HG03469 (cell line): ENCODE measurements at regions not wholly inside any gene's neighbourhood (a gene's known extent, or its start where the extent isn't known, plus 50 kb on each side); places are given as distances from the start of the nearest gene placed in this dataset.
"Not testable (repeated sequence)": the region's sequence is repeated elsewhere in the genome, so short reads cannot be mapped to it uniquely, and the experiment has no call there.

ENCODE experiments used
- ATAC-seq: cut with Tn5 transposase; IDR thresholded peaks from one replicate; pipeline ENCODE4 v1.9.1; 2021; ENCODE audit warnings: mild to moderate bottlenecking, moderate library complexity, moderate number of reproducible peaks; ENCODE audit not compliant: unreplicated experiment

DNA sequence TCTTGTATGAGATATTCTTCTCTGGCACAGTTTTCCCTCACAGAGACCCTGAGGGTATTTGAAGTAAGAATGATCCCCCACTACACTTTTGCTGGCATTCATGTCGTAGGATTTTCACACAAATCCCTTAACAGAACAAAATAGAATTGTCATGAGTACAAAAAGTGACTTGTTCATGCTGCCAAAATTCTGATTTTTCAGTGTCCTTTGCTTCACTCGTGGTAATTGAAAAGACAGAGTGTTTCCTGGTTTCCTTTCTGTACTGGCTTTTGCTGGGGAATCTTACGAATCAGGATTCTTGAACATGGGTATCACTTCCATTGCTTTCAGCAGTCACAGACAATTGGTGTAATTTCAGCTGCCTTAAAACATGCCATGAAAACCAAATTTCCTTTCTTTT lies 756.3 kb downstream of the REEP3 start:
- ATAC-seq, result no peak

DNA sequence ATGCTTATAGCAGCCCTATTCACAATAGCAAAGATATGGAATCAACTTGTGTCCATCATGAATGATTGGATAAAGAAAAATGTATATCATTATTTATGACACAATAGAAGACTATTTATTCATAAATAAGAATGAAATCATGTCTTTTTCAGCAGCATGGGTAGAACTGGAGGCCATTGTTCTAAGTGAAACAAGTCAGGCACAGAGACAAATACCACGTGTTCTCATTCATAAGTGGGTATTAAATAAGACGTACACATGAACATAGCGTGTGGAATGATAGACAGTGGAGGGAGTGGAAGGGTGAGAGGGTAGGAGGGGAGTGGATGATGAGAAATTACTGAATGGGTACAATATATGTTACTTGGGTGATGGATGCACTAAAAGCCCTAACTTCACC lies 762.4 kb downstream of the REEP3 start:
- ATAC-seq, result no peak

DNA sequence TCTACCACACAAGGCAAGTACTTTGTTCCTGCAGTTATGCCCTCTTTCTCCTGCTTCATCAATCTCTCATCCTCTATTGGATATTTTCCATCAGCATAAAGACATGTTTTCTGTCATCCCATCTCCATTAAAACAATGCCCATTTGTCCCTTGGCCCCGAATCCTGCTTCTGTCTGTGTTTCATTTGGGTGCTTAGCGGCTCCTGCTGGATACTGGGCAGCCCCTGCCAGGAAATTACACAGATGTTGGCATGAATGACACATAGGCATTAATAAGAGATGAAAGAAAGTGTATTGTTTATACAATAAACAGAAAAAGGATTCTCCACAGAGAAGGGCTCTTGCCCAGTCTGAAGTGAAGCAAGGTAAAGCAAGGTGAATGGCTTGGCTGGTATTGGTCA lies 765.3 kb downstream of the REEP3 start:
- no peak for ATAC-seq

DNA sequence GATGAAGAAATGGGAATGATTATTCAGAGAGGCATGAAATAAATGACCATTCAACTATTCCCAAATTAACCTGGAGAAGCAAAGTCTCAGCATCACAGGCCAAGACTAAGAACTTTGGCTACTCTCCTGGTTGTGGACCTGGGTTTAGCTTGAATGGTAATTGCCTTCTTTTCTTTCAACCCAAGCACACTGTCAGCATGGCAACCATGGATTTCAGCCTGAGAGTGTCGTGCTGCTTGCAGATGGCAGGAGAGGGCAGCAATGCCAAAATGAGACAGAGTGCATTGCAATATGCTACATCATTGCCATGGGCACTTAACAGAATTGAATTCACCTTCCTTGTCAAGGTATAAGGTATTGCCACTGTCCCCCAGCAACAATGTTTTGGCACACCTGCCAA lies 767.2 kb downstream of the REEP3 start:
- no peak for ATAC-seq

DNA sequence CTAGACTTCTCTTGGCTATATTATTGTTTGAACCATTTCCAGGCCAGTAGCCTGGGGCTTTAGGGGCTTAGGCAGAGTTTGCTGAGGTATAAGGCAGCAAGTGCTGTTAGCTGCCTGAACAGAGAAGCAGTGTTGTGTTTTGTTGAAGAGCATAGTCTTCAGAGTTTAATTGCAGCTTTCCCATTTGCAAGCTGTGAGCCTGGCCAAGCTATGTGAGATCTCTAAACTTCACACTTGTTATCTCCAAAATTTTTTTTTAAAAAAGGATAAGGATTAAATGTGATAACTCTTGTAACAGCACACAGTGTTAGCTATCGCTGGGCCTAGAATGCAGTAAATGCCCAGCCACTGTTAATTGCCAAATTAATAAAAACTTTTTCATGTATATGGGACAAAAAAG lies 782.4 kb downstream of the REEP3 start:
- ATAC-seq, result no peak

DNA sequence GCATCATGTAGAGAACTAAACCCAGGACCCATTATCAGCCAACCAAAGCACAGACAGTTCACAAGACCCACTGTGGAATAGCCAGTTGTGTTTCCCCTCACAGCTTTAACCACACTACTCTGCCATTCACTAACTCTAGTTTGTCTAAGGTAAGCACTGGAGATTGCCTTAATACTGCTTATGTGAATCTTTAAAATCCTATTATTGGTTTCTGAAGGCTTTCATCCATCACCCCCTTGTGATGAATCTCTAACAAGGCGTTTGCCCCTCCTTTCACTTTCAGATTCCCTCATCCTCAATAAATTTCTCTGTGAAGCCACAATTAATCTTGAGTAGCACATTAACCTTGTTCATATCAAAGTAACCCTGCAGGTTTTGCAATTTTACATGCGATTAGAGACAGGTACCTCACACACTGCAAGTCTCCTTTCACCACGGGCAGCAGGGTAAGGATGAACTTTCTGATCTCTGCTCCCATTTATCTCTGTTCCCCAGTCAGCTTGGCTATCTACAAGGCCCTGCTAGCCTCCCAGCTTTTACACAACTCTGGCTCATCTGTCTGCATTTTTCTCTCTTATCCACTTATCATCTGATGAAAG lies 785.6 kb downstream of the REEP3 start:
- no peak for ATAC-seq

DNA sequence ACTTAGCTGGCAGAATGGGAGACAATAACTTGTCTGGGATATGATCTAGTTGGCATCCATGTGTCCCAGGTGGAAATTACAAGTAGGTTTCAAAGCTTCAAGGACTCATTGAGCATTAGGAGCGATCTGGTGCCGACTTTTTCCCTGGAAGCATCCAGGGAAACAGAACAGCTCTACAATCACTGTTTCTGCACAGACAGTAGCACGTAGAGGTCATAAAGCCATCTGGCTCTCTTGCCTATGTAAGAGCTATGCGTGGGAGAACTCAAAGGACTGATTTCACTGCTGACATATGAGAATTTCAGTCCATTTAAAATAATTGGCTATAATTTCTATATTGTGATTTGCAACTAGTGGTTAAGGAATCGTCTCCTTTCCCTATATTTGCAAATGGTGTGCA lies 791.7 kb downstream of the REEP3 start:
- ATAC-seq, result no peak

DNA sequence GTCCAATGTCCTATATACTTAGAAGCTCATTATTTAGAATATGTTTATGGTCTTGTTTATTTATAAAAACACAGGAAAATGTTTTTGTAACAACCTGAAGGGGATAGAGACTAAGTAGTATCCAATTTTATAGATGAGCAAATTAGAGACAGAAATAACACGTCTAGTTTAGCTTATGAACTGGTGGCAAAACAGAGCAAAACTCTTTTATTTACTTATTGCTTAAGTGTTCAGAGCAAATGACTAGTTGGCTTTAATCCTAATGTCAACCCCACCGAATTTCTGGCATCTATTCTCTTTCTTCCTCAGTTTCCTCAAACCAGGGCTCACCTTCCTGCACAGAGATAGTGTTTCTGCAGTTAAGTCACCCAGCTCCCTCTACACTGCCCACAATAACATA lies 792.8 kb downstream of the REEP3 start:
- no peak for ATAC-seq

DNA sequence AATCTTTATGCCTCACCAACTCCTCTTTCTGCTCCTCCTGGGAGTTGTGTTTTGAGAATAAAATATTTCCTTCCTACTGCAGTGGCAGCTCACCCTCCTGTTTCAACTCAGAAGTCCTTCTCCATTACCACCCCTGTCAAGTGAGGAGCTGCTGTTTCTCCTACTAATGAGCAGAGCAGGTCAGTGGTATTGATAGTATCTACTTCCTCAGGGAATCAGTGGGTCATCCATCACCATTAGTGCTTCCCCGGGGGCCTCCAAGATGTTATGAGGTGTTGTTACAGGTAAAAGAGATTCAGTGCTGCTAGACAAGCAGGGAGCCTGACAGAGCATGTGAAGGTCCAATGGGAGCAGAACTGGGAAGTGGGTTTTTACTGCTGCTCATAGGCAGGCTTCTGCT lies 795.2 kb downstream of the REEP3 start:
- ATAC-seq, result no peak

DNA sequence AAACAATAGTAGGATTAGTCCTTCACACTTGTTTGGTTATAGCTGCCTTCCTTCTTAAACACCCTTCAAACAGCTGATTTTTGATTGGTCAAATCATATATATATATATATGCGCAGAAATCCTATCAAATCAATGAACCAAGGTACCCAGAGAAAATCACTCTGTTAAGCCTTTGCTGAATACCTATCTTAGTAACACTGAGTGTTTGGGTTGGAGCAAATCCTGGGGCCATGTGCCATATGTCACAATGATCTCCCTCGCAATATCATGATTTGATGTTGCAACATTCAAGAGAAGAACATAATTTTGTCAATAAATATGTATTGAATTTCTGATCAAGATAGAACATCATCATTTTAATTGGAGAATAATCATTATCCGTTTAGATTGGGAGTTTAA lies 795.6 kb downstream of the REEP3 start:
- ATAC-seq, result no peak

DNA sequence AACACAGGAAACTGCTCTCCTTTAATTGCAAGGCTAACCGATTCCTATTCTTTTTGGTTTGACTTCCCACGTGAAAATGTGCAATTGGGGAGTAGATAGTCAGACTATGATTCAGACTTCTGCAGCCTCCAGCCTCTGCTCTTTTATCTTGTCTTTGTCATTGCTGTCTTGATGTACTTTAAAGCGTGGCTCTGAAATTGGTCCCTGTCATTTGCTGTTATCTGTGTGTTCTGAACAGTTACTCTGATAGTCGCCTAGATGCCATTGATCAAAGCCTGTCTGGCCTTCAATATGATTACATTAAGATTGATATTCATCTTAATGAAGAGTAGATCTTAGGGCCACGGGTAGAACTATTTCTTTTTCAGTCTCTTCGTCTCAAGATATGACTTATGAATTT lies 799.2 kb downstream of the REEP3 start:
- no peak for ATAC-seq

DNA sequence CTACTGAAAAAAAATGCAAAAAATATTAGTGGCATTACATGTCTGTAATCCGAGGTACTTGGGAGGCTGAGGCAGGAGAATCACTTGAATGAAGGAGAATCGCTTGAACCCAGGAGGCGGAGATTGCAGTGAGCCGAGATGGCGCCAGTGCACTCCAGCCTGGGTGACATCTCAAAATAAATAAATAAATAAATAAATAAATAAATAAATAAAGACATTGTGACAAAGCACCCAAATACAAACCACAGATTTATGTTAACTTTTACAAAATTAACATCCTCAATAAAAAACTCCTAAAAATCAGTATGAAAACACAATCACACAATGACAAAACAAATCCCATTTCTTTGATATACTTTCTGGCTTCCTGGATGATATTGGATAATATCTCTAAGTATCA lies 808.3 kb downstream of the REEP3 start:
- no peak for ATAC-seq

DNA sequence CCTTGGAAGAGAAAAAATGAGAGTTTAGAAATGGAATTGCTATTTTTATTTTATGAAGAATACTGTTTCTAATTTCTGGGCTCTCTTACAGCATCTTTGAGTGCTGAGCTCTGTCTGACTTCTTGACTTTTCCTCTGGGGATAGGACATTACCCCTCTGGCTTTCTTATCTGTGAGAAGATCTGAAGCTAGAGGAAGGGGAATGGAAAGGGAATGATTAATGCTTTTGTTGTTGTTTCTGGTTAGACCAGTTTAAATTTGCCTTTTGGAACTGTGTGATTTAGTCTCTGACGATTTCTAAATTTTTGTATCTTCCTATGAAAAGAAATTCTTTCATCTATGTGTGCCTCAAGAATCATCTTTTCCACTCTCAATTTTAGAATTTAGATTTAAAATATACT lies 811.4 kb downstream of the REEP3 start:
- no peak for ATAC-seq

DNA sequence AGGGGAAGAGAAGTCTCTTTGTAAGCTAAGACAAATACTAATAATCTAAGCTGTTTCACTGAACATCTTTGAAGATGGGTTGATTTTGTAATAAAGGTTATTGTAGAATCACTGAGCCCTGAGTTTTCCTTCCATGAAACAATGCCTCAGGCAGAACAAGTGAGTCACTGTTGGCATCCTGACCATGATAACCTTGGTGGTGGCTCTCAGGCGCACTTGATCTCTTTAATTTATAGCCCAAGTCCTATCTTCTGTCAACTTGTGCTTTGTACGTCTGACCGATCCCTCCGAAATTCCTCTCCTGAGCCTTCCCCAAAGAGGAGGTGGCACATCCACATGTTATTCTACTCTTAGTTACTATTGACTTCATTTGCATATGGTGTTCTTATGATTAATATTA lies 812.9 kb downstream of the REEP3 start:
- ATAC-seq, result no peak

DNA sequence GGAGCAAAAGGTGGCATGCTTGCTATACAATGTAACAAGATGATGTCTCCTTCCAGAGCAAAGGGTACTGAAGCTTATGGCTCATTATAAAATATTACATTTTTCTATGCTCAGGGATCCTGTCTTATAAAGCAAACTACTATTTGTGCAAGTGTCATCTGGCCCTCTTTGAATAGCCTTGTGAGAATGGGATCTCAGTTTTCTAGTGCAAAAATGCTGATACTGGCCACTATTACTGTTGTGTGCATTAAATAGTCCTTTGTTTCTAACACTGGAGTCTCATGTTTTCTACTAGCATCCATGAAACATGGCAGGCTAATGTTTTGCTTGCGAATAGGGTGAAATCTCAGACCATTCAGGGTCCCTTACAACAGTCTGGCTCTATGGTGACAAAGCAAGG lies 823.0 kb downstream of the REEP3 start:
- ATAC-seq, result no peak

DNA sequence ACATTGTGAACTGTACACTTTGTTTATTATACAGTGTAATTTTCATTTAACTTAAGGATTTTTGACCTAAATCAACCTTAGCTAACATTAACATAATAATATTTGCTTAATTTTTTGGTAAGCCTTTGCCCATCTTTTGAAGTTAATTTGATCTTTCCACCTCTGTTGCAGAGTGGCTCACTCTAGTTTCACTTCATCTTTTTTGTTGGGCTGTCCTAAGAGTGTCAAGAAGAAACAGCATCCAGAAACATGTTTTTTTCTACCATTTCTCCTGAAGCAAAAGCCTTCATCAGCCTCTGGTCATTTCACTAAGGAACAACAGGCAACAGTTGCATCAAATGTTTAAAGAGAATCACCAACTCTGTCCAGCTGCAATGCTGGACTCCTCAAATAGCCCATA lies 824.7 kb downstream of the REEP3 start:
- ATAC-seq, result no peak

DNA sequence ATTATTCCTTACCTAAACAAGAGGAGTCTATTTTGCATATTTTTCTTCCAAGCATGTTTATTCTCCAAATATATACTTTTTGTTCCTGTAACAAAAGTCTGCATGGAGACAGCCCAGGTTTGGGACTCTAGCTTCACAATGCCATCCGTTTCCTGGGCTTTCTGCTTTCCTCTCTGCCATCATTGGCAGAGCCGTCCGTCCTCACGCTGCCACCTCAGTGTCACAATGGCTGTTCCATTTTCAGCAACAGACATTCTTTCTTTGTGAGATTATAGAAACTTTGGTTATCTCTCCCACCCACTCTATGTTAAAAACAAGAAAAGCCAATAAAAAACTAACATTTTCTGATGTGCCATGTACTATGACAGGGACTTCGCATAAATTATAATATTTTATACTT lies 825.2 kb downstream of the REEP3 start:
- no peak for ATAC-seq

DNA sequence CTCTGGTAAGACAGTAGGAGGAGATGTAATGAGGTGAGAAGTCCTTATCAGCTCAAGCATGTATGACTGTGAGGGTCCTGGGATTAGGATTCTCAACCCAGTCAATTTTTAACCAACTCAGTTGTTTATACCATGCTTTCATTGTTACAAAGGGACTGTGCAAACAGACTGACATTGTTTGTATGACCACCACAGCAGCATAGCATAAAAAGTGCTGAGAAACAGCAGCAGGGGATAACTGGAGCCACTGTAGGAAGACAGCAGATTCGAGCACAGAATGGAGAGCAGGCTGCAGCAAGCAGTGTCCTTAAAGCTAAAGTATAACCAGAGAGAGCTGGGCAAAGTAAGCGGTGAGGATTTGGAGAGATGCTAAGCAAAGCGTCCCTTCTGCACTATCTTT lies 829.5 kb downstream of the REEP3 start:
- no peak for ATAC-seq

DNA sequence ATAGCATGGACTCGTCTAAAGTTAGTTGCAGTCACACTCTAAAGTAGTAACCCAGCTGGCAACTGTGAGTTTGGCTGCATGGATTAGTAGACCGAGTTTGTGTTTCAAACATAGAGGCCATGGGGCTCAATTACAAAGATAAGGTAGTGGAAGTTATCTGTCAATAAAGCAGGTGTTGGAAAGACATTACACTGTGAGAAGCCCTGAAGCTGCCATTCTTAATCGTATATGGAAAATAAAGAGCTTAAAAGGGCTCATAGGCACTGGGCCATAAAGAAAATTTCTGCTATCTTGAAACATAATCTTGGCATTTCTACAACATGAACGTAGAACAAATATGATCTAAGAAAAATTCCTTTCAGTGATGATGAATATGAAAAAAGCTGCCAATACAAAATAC lies 837.7 kb downstream of the REEP3 start:
- ATAC-seq, result no peak

DNA sequence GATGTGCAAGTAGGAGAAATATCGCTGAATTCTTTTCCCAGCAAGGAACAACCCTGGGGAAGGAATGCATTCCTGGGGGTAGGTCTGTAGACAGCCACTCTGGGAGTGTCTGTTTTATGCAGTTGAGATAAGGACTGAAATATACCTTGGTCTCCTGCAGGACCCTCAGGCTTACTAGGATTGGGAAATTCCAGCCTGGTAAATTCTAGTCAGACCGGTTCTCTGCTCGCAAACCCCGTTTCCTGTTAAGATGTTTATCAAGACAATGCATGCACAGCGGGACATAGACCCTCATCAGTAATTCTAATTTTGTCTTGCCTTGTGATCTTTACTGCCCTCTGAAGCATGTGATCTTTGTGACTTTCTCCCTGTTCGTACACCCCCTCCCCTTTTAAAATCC lies 839.0 kb downstream of the REEP3 start:
- ATAC-seq, result not testable (repeated sequence)

DNA sequence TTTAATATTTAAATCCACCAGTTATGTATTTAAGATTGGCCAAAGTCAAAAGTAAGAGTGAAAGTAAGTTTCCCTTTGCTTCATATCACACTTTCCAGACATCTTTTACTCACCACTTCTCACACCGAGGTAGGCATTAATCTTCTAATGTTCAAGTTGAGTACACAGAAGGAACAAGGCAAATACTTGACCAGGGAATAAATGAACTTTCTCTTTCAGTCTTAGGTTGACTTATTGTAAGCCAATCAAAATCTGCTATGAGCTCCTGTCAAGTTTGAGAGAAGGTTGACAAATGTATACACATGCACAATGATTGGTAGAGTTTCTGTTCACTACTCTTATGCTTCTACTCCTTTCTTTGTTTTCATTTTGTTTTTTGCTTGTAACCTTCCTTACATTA lies 842.5 kb downstream of the REEP3 start:
- no peak for ATAC-seq

DNA sequence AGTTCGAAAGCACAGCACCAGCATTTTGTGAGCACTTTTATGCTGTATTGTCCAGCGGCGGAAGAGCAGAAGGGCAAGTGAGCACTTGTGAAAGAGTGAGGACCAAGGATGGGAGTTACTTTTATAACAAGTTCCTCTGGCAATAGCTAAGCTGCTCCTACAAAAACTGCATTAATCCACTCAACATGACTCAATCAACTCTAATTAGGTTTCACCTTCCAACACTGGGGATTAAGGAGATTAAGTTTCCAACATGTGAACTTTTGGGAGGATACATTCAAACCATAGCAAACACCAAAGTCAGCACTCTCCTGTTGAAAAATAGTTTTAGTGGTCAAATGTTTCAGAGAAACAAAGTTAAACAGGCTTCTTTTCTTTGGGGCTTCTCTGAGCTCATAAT lies 844.5 kb downstream of the REEP3 start:
- ATAC-seq, result no peak

DNA sequence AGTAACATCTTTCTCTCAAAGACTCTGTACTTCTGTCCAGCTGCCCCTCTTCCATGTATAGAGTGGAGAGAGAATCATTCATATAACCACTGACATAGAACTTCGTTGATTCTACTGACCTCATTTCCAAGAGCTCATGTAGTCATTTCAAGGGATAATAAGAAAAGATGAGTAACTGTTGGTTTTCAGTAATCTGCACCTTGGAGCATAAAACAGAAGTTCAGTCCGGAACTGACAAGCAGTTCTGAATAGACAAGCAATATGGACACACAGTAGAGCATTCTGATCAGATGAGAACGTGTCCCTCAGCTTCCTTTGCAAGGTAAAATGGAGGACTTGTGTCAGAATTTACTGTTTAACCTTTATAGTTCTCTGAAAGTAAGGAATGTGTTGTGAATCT lies 847.1 kb downstream of the REEP3 start:
- no peak for ATAC-seq
